ENCODE measurements at regions not wholly inside any gene's neighbourhood (a gene's known extent, or its start where the extent isn't known, plus 50 kb on each side); places are given as distances from the start of the nearest gene placed in this dataset.
"Not testable (repeated sequence)": the region's sequence is repeated elsewhere in the genome, so short reads cannot be mapped to it uniquely, and the experiment has no call there.

- Histone ChIP-seq H3K4me1 (no peaks in the 10 kb centered on the region), H3K4me3 (no peak overlapping the region), H3K27me3 (no peaks in the 10 kb centered on the region), H3K27ac (no peak overlapping the region), H3K36me3 (no peaks in the 10 kb centered on the region), H3K9me3 (no peaks in the 10 kb centered on the region)
- intact Hi-C loops (cut with DNase I), result loop anchor here (5.0 kb wide), 1 partner anchor 1724 kb away; no protein-coding TSS in a partner anchor
- TF ChIP-seq POLR2AphosphoS5 (IDR thresholded peaks at IDR 0.05; ENCODE audit: insufficient read depth in 1 of 2, low read depth in 1 of 2) (no peak), POLR2A (IDR thresholded peaks at IDR 0.05) (no peak), CTCF (IDR thresholded peaks at IDR 0.05) (no peak)
- DNase-seq (ENCODE audit: extremely low spot score in 2 of 2), result no peak
Observed at GRCh38 chr14:45641541-45641940, 388.5 kb upstream of the MIS18BP1 start.

- H3K27ac ChIP-seq; H3K4me1 ChIP-seq; H3K36me3 ChIP-seq; H3K27me3 ChIP-seq; DNase-seq (ENCODE audit: extremely low spot score in 2 of 2); H3K9me3 ChIP-seq; intact Hi-C loops (cut with DNase I); H3K4me3 ChIP-seq: not testable (repeated sequence)
Observed at GRCh38 chr14:45634651-45635441, 381.8 kb upstream of the MIS18BP1 start.

GRCh38 chr14:45633220-45633984 lies 380.4 kb upstream of the MIS18BP1 start:
- TF ChIP-seq POLR2AphosphoS5 (IDR thresholded peaks at IDR 0.05; ENCODE audit: insufficient read depth in 1 of 2, low read depth in 1 of 2), result no peak
- TF ChIP-seq CTCF (IDR thresholded peaks at IDR 0.05), result no peak
- TF ChIP-seq POLR2A (IDR thresholded peaks at IDR 0.05), result no peak
- no peak overlapping the region for H3K4me3 ChIP-seq

GRCh38 chr14:45621731-45622130 lies 368.7 kb upstream of the MIS18BP1 start:
- intact Hi-C loops (cut with DNase I), result no loop called here

More at GRCh38 chr14:45633220-45633984, 380.4 kb upstream of the MIS18BP1 start:
- Histone ChIP-seq H3K4me1 (no peaks in the 10 kb centered on the region), H3K27ac (no peak overlapping the region), H3K9me3 (no peaks in the 10 kb centered on the region), H3K27me3 (no peaks in the 10 kb centered on the region), H3K36me3 (no peaks in the 10 kb centered on the region)
- DNase-seq (ENCODE audit: extremely low spot score in 2 of 2), result no peak
- intact Hi-C loops (cut with DNase I), result no loop called here

GRCh38 chr14:45619831-45620230 lies 366.8 kb upstream of the MIS18BP1 start:
- TF ChIP-seq CTCF (IDR thresholded peaks at IDR 0.05) (no peak), POLR2AphosphoS5 (IDR thresholded peaks at IDR 0.05; ENCODE audit: insufficient read depth in 1 of 2, low read depth in 1 of 2) (no peak), POLR2A (IDR thresholded peaks at IDR 0.05) (no peak)
- Histone ChIP-seq H3K9me3 (no peaks in the 10 kb centered on the region), H3K27me3 (no peaks in the 10 kb centered on the region), H3K4me1 (no peaks in the 10 kb centered on the region), H3K36me3 (no peaks in the 10 kb centered on the region), H3K27ac (no peak overlapping the region), H3K4me3 (no peak overlapping the region)
- no peak for DNase-seq (ENCODE audit: extremely low spot score in 2 of 2)
- intact Hi-C loops (cut with DNase I), result no loop called here

More at GRCh38 chr14:45621731-45622130, 368.7 kb upstream of the MIS18BP1 start:
- H3K4me3 ChIP-seq, result no peak overlapping the region
- H3K36me3 ChIP-seq, result no peaks in the 10 kb centered on the region
- DNase-seq (ENCODE audit: extremely low spot score in 2 of 2), result no peak
- no peak for TF ChIP-seq POLR2AphosphoS5 (IDR thresholded peaks at IDR 0.05; ENCODE audit: insufficient read depth in 1 of 2, low read depth in 1 of 2)
- TF ChIP-seq CTCF (IDR thresholded peaks at IDR 0.05), result no peak
- TF ChIP-seq POLR2A (IDR thresholded peaks at IDR 0.05), result no peak
- no peaks in the 10 kb centered on the region for H3K9me3 ChIP-seq
- H3K4me1 ChIP-seq, result no peaks in the 10 kb centered on the region
- H3K27me3 ChIP-seq, result no peaks in the 10 kb centered on the region
- H3K27ac ChIP-seq, result no peak overlapping the region
